KBM-7 (cell line): ENCODE measurements at regions not wholly inside any gene's neighbourhood (a gene's known extent, or its start where the extent isn't known, plus 50 kb on each side); places are given as distances from the start of the nearest gene placed in this dataset.
"Not testable (repeated sequence)": the region's sequence is repeated elsewhere in the genome, so short reads cannot be mapped to it uniquely, and the experiment has no call there.

Source experiments
- DNase-seq: peaks from one replicate; pipeline ENCODE4 v3.0.0-alpha.2; 2015
- in situ Hi-C: fragments of 300-500 bp; cut with MboI; formaldehyde crosslinking; loops from 2 replicates; pipeline ENCODE4 v1.14.3; 2020; ENCODE audit warnings: low sequenced_read_pairs, low pct_unique_long_range_greater_than_20kb, mixed read lengths

GRCh38 chr5:123949043-123949804, 437.2 kb downstream of the CSNK1G3 start:
- in situ Hi-C loops: no loop called here
- DNase-seq: no peak

DNA sequence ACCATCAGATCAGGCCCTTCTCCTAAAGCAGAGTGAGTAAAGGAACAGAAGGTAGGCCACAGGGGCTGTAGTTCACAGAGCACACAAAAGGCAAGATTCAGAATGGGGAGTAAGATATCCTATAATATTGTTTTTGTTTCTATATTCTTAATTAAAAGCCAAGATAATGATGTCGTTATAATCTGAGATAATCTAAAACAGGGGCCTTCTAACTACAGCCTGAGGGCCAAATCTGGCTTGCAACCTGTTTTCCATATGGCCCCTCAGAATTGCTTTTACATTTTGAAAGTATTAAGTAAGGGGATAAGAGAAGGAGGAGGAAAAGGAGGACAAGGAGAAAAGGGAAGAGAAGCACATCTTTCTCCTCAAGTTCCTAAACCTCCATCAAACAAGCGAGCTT, 435.8 kb downstream of the CSNK1G3 start:
- DNase-seq: no peak
- in situ Hi-C loops: no loop called here

DNA sequence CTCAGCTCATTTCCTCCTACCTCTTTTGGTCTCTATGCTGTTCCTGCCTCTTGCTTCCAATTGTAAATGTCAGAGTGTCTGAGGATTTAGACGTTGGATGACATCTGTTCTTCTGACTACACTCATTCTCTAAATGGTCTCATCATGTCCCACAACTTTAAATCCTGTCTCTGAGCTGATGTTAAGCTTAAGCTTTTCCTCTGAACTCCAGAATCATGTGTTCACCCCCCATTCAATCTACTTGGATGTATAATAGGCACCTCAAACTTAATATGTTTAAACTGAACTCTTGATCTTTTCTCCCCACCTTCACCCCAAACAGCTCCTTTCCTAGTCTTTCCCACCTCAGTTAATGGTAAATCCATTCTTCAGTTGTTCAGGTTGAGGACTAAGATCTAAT, 433.6 kb downstream of the CSNK1G3 start:
- in situ Hi-C loops: no loop called here
- no peak for DNase-seq

DNA sequence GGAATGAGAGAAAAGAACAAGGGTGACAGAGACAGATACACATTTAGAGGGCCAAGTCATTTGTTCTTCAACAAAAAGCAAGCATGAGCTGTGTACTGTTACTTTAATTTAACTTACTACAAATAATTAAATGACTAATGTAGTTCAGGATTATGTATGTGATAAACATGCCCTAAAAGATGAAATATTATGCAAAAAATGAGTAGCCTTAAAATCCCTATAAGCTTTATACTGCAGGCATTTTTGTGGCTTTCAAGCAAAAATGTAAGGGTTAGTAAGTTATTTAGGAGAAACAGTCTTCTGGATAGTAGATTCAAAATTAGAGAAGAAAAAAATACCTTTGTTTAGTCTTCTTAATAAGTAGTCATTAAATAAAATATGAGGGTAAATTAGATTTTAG, 431.2 kb downstream of the CSNK1G3 start:
- in situ Hi-C loops: no loop called here
- DNase-seq: no peak

DNA sequence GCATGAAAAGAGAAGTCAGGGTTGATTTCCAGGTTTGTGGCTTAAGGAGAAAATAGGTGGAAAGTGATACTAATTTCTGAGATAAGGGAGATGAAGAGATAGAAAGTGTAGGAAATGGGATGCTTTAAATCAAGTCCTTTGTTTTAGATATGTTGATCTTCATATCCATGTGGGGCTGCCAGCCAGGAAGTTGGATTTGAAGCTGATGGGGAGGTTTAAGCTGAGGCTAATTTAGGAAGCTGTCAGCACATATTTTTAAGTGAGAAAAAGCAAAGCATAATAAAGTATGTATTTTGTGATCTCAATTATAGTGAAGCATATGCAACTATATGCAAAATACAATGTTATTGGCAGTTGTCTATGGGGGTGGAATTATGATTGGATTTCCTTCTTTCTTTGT, 428.4 kb downstream of the CSNK1G3 start:
- in situ Hi-C loops: no loop called here
- DNase-seq: no peak

DNA sequence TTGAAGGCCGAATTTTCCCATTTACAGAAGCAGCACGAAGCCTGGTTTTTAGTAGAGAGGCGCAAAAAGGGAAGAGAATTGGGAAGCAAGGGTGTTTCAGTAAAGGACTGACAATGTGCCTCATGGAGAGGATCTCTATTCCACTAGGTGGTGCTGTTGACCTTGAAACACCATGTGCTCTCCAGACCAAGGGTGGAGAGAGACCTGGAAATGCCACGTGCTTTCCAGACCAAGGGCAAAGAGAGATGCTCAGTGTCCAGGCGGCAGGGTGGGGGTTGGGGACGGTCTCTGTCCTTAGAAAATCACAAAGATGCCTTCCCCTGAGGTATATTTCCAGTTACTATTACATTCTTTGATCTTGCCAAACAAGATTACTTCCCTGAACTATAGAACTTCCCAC, 425.3 kb downstream of the CSNK1G3 start:
- in situ Hi-C loops: no loop called here
- DNase-seq: peak; percentile 73

DNA sequence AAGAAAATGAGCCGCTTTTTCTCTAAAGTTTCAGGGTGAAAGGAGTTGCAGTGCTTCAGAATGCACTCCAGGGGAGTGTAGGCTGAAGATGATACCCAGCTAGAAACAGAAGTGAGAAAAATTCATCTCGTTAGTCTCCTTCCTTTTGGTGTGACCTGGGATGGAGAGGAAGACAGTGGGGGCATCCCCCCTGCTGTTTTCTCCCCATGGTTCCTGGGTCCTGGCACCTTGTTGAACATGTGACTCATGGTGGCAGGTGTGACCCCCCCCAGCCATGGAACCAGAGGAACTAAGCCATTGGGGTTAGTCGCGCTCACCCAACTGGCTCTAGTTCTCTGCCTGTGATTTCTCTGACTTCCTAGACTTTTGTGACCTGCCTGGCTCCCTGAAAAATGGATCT, 424.6 kb downstream of the CSNK1G3 start:
- DNase-seq: no peak
- in situ Hi-C loops: no loop called here

DNA sequence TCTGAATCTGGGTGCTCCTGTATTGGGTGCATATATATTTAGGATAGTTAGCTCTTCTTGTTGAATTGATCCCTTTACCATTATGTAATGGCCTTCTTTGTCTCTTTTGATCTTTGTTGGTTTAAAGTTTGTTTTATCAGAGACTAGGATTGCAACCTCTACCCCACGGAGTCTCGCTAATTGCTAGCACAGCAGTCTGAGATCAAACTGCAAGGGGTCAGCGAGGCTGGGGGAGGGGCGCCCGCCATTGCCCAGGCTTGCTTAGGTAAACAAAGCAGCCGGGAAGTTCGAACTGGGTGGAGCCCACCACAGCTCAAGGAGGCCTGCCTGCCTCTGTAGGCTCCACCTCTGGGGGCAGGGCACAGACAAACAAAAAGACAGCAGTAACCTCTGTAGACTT, 421.8 kb downstream of the CSNK1G3 start:
- DNase-seq, in situ Hi-C loops: not testable (repeated sequence)

GRCh38 chr5:123929055-123929474, 417.1 kb downstream of the CSNK1G3 start:
- in situ Hi-C loops: no loop called here
- no peak for DNase-seq

- DNase-seq: no peak
- in situ Hi-C loops: no loop called here
These were observed 416.4 kb downstream of the CSNK1G3 start for GRCh38 chr5:123928401-123928800.

DNA sequence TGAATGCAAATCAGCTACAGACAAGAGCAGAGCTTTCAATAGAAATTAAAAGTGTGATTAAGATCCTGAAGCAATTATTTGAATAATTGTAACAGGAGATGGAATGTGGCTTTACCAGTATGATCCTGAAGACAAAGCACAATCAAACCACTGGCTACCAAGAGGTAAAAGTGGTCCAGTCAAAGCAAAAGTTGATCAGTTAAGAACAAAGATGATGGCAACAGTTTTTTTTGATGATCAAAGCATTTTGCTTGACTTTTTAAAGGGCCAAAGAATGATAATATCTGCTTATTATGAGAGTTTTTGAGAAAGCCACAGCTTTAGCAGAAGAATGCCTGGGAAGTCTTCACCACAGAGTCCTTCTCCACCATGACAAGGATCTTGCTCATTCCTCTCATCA, 409.2 kb downstream of the CSNK1G3 start:
- no peak for DNase-seq
- in situ Hi-C loops: no loop called here

DNA sequence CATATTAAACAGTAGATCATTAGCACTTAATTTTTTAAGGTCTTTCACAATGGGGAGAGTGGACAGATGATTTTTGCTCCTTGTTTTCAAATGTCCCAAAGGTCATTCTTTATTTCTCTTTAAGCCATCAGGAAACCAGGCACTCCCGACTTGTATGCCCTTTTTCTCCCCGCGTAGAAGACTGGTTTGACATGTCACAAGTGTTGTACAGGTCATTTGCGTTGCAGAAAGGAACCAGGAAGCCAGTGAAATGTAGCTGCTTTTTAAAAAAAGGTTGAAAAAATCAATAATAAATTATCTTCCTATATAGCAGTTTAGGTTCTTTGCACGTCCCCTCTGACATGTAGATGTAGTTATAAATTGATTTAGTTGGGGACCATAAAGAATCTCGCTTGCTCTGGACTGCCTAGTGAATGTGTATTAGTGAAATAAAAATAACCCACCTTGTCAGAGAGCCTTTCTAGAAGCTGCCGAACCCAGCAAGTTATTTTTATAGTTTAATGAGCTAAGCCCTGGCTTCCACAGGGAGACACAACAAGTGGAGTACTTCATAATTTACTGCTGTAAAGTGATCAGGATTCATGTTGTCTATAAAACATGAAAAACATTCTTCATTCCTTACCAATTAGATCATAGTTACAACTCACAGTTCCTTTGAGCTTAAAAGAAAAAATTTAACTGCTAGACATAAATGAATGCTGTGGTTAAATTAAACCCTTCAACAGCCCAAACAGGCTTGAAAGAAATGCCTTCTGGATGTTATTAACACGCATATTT, 404.6 kb downstream of the CSNK1G3 start:
- DNase-seq: no peak
- in situ Hi-C loops: no loop called here

GRCh38 chr5:123914333-123914732, 402.4 kb downstream of the CSNK1G3 start:
- in situ Hi-C loops: no loop called here

GRCh38 chr5:123907349-123907748, 395.4 kb downstream of the CSNK1G3 start:
- in situ Hi-C loops: no loop called here
- no peak for DNase-seq

More at GRCh38 chr5:123914333-123914732, 402.4 kb downstream of the CSNK1G3 start:
- DNase-seq: no peak

- in situ Hi-C loops: no loop called here
- no peak for DNase-seq
These were observed 394.8 kb downstream of the CSNK1G3 start for GRCh38 chr5:123906698-123907295.

- in situ Hi-C loops: no loop called here
- DNase-seq: no peak
These were observed 373.1 kb downstream of the CSNK1G3 start for GRCh38 chr5:123885081-123885480.

DNA sequence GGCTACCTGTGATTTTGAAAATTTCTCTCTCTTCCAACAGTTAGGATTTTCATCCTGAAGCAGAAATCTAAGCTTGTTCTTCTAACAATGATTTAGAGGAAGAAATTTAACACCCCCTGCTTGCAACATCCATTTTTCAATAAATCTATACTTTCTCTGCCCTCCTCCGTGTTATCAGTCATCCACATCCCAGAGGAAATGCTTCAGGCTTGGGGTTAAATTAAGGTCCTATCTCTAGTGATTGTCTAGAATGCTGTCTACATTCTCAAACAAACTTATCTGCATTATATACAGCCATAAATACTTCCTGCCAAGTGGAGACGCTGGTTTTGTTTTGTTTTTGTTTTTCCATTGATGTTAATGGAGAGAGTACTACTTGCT, 371.0 kb downstream of the CSNK1G3 start:
- in situ Hi-C loops: no loop called here
- DNase-seq: no peak

GRCh38 chr5:123882319-123882964, 370.5 kb downstream of the CSNK1G3 start:
- in situ Hi-C loops: no loop called here
- no peak for DNase-seq

DNA sequence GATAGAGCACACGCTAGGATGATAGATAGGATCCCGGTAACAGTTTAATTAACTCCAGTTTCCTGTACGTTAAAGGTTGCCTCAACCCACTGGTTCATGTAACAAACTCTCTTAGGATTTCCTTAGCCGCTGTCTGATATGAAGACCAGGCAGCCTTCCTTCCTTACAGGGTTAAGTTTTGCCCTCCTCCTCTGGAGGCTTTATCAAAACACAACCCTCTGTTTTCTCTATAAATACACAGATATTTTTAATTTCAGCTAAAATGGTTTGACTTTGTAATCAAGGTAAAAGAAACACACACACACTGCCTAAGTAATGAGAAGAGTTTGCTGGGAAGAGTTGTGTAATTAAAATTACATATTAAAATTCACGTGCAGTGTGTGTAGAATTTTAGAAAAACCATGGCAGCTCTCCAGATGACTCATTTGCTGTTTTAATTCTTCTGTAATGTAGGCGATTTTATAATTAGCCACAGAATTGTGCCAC, 369.8 kb downstream of the CSNK1G3 start:
- DNase-seq: no peak
- in situ Hi-C loops: no loop called here

DNA sequence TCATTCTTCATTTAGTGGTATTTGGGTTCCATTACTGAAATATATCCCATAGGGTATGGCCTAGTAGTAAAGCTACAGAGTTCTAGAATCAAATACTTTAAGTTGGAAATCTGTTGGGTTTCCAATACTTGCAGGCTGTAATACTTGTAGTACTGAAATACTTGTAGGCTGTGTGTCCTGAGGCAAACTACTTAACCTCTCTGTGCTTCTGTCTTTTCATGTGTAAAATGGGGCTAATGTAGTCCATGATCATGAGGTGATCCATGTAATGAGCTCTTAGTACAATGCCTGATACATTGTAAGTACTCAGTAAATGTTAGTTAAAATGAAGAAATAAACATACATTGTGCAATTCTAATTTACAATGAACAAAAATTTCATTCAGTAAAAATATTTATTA, 368.9 kb downstream of the CSNK1G3 start:
- in situ Hi-C loops: no loop called here
- DNase-seq: no peak
